H9 (cell line): ENCODE measurements at regions not wholly inside any gene's neighbourhood (a gene's known extent, or its start where the extent isn't known, plus 50 kb on each side); places are given as distances from the start of the nearest gene placed in this dataset.

Experiments used
- DNase-seq: peaks from one replicate; pipeline ENCODE4 v3.0.0-alpha.2; 2017
- H2AFZ ChIP-seq: one replicate; pipeline ENCODE4 v1.6.1; 2013; ENCODE audit warnings: mild to moderate bottlenecking, low read length, control low read depth, moderate library complexity
- H2AK5ac ChIP-seq: 2 replicates; pipeline ENCODE4 v1.6.1; 2013; ENCODE audit warnings: low read length, control low read depth, mixed read lengths; ENCODE audit not compliant: insufficient read length
- H2BK120ac ChIP-seq: one replicate; pipeline ENCODE4 v1.6.1; 2013; ENCODE audit warnings: low read depth, mild to moderate bottlenecking, low read length, control low read depth, inconsistent platforms; ENCODE audit not compliant: poor library complexity, severe bottlenecking
- H2BK12ac ChIP-seq: 2 replicates; pipeline ENCODE4 v1.6.1; 2013; ENCODE audit warnings: low read length, control low read depth, mixed read lengths, low read depth; ENCODE audit not compliant: insufficient read length
- H2BK15ac ChIP-seq: 2 replicates; pipeline ENCODE4 v1.6.1; 2013; ENCODE audit warnings: low read depth, low read length, control low read depth
- H2BK20ac ChIP-seq: one replicate; pipeline ENCODE4 v1.6.1; 2013; ENCODE audit warnings: low read depth, mild to moderate bottlenecking, low read length, control low read depth, inconsistent platforms; ENCODE audit not compliant: poor library complexity, severe bottlenecking
- H2BK5ac ChIP-seq: 2 replicates; pipeline ENCODE4 v1.6.1; 2013; ENCODE audit warnings: low read length, control low read depth, mixed read lengths; ENCODE audit not compliant: insufficient read length
- H3K14ac ChIP-seq: 2 replicates; pipeline ENCODE4 v1.6.1; 2013; ENCODE audit warnings: low read length, control low read depth; ENCODE audit not compliant: insufficient read depth
- H3K18ac ChIP-seq: 2 replicates; pipeline ENCODE4 v1.6.1; 2013; ENCODE audit warnings: low read depth, mild to moderate bottlenecking, mixed read lengths, low read length, control low read depth; ENCODE audit not compliant: insufficient read length
- H3K23ac ChIP-seq: 2 replicates; pipeline ENCODE4 v1.6.1; 2013; ENCODE audit warnings: low read length, control low read depth, mixed read lengths, low read depth; ENCODE audit not compliant: insufficient read length
- H3K23me2 ChIP-seq: 2 replicates; pipeline ENCODE4 v1.6.1; 2013; ENCODE audit warnings: low read depth, mild to moderate bottlenecking, mixed read lengths, low read length, control low read depth; ENCODE audit not compliant: insufficient read length, poor library complexity, severe bottlenecking
- H3K27ac ChIP-seq: 2 replicates; pipeline ENCODE4 v1.5.1; 2013; ENCODE audit warnings: low read length, control low read depth, mixed read lengths, low read depth; ENCODE audit not compliant: insufficient read length
- H3K27me3 ChIP-seq: 2 replicates; pipeline ENCODE4 v1.6.1; 2013; ENCODE audit warnings: low read length, control low read depth, inconsistent platforms; ENCODE audit not compliant: insufficient read depth
- H3K4ac ChIP-seq: 2 replicates; pipeline ENCODE4 v1.6.1; 2013; ENCODE audit warnings: low read depth, mild to moderate bottlenecking, control low read depth, inconsistent platforms, low read length, moderate library complexity
- H3K4me1 ChIP-seq: 2 replicates; pipeline ENCODE4 v1.6.1; 2013; ENCODE audit warnings: low read length, control low read depth, inconsistent platforms; ENCODE audit not compliant: insufficient read depth
- H3K4me2 ChIP-seq: 2 replicates; pipeline ENCODE4 v1.6.1; 2013; ENCODE audit warnings: low read length, control low read depth, mixed read lengths; ENCODE audit not compliant: insufficient read length, insufficient read depth
- H3K56ac ChIP-seq: 2 replicates; pipeline ENCODE4 v1.6.1; 2013; ENCODE audit warnings: low read depth, mild to moderate bottlenecking, mixed read lengths, low read length, control low read depth; ENCODE audit not compliant: insufficient read length
- H3K79me1 ChIP-seq: 2 replicates; pipeline ENCODE4 v1.6.1; 2013; ENCODE audit warnings: low read depth, mild to moderate bottlenecking, moderate library complexity, low read length, control low read depth, inconsistent platforms; ENCODE audit not compliant: insufficient read depth, poor library complexity, severe bottlenecking
- H3K79me2 ChIP-seq: 2 replicates; pipeline ENCODE4 v1.6.1; 2013; ENCODE audit warnings: low read length, control low read depth, inconsistent platforms; ENCODE audit not compliant: insufficient read depth
- H3K9ac ChIP-seq: 2 replicates; pipeline ENCODE4 v1.6.1; 2013; ENCODE audit warnings: low read length, control low read depth, mixed read lengths; ENCODE audit not compliant: insufficient read length; ENCODE audit errors: extremely low read depth
- H3K9me3 ChIP-seq: one replicate; pipeline ENCODE4 v1.6.1; 2013; ENCODE audit warnings: low read depth, low read length, inconsistent platforms; ENCODE audit not compliant: control insufficient read depth
- H3T11ph ChIP-seq: one replicate; pipeline ENCODE4 v1.6.1; 2013; ENCODE audit warnings: mild to moderate bottlenecking, low read length, control low read depth, inconsistent platforms
- H4K20me1 ChIP-seq: one replicate; pipeline ENCODE4 v1.6.1; 2013; ENCODE audit not compliant: control insufficient read depth, insufficient read length, insufficient read depth
- H4K5ac ChIP-seq: 2 replicates; pipeline ENCODE4 v1.6.1; 2013; ENCODE audit warnings: low read depth, mild to moderate bottlenecking, mixed read lengths, low read length, control low read depth; ENCODE audit not compliant: insufficient read length
- H4K8ac ChIP-seq: replicated peaks from 2 replicates; pipeline ENCODE4 v1.6.1; 2013; ENCODE audit warnings: low read length, control low read depth, mixed read lengths, low read depth; ENCODE audit not compliant: insufficient read length
- H4K91ac ChIP-seq: 2 replicates; pipeline ENCODE4 v1.6.1; 2013; ENCODE audit warnings: low read depth, mild to moderate bottlenecking, moderate library complexity, mixed read lengths, low read length, control low read depth; ENCODE audit not compliant: insufficient read length
- H3K27ac Mint-ChIP-seq, 3 experiments: 2 replicates in 2 of 3; 3 replicates in 1 of 3; pipeline ENCODE4 v1.8.0; 2020 to 2021; ENCODE audit warnings: mixed read lengths in 3 of 3, mild to moderate bottlenecking in 1 of 3, moderate library complexity in 1 of 3
- H3K27me3 Mint-ChIP-seq: 2 replicates; pipeline ENCODE4 v1.8.0; 2021; ENCODE audit warnings: low read depth, mild to moderate bottlenecking, moderate library complexity, mixed read lengths
- H3K36me3 Mint-ChIP-seq, 3 experiments: 2 replicates in 2 of 3; 3 replicates in 1 of 3; pipeline ENCODE4 v1.8.0; 2020 to 2021; ENCODE audit warnings: low read depth in 3 of 3, mixed read lengths in 3 of 3; ENCODE audit not compliant: insufficient read depth in 1 of 3
- H3K4me1 Mint-ChIP-seq, 2 experiments: 2 replicates each; pipeline ENCODE4 v1.8.0; 2020; ENCODE audit warnings: mixed read lengths in 2 of 2
- H3K4me3 Mint-ChIP-seq, 2 experiments: 2 replicates in 1 of 2; 3 replicates in 1 of 2; pipeline ENCODE4 v1.8.0; 2020 to 2021; ENCODE audit warnings: mild to moderate bottlenecking in 2 of 2, mixed read lengths in 2 of 2, moderate library complexity in 1 of 2
- H3K9me3 Mint-ChIP-seq, 2 experiments: 2 replicates in 1 of 2; 3 replicates in 1 of 2; pipeline ENCODE4 v1.8.0; 2020; ENCODE audit warnings: mild to moderate bottlenecking in 2 of 2, mixed read lengths in 2 of 2, moderate library complexity in 1 of 2
- WGBS: extraction: QIAGEN DNeasy Blood & Tissue Kit; methylation state at CpG from one replicate; pipeline ENCODE4 v1.1.7; 2013; ENCODE audit warnings: missing lambda C conversion rate, low lambda C conversion rate, mixed read lengths; ENCODE audit not compliant: insufficient read length; ENCODE audit errors: extremely low coverage; 5-methylcytosine and 5-hydroxymethylcytosine counted together
- TF ChIP-seq, protein P1 (sequence below): fragments of 200-600 bp; sonication (generic); conservative IDR thresholded peaks from 3 replicates; pipeline ENCODE4 v1.8.0; 2021; ENCODE audit warnings: antibody characterized with exemption, mild to moderate bottlenecking

DNA sequence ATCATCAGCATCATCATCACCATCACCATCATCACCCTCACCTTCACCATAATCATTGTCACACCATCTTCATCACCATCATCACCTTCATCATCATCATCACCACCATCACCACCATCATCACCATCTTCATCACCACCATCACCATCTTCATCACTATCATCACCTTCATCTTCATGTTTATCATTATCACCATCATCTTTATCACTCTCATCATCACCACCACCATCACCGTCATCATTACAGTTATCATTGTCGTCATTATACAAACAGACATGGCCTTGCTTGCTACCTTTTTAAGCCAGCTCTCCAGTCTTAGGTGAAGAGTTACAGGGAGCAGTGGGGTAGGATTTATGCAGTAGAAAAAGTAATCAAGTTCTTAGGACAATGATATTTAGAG is 114.9 kb downstream of the IRF8 start:
- TF ChIP-seq, protein P1, sequence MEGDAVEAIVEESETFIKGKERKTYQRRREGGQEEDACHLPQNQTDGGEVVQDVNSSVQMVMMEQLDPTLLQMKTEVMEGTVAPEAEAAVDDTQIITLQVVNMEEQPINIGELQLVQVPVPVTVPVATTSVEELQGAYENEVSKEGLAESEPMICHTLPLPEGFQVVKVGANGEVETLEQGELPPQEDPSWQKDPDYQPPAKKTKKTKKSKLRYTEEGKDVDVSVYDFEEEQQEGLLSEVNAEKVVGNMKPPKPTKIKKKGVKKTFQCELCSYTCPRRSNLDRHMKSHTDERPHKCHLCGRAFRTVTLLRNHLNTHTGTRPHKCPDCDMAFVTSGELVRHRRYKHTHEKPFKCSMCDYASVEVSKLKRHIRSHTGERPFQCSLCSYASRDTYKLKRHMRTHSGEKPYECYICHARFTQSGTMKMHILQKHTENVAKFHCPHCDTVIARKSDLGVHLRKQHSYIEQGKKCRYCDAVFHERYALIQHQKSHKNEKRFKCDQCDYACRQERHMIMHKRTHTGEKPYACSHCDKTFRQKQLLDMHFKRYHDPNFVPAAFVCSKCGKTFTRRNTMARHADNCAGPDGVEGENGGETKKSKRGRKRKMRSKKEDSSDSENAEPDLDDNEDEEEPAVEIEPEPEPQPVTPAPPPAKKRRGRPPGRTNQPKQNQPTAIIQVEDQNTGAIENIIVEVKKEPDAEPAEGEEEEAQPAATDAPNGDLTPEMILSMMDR = no peak
- H3K27me3 ChIP-seq = no peaks in the 10 kb centered on the region
- H3K4me3 Mint-ChIP-seq = no peak overlapping the region
- no peak overlapping the region for H2BK12ac ChIP-seq
- H3K14ac ChIP-seq = no peak overlapping the region
- H2AFZ ChIP-seq = no peak overlapping the region
- no peak overlapping the region for H4K5ac ChIP-seq
- H3K36me3 Mint-ChIP-seq = peaks cover 3 to 5% (median 3%) of the 10 kb centered on the region in 3 experiments; a peak in 4 of 7 replicates
- no peaks in the 10 kb centered on the region for H3K23me2 ChIP-seq
- H3K27me3 Mint-ChIP-seq = peaks cover 33% of the 10 kb centered on the region
- H3T11ph ChIP-seq = no peak overlapping the region
- H3K27ac ChIP-seq = no peak overlapping the region
- no peak overlapping the region for H3K9ac ChIP-seq
- no peak overlapping the region for H3K23ac ChIP-seq
- H2BK120ac ChIP-seq = no peak overlapping the region
- no peaks in the 10 kb centered on the region for H3K4me1 Mint-ChIP-seq
- H3K56ac ChIP-seq = no peak overlapping the region
- H3K79me1 ChIP-seq = no peaks in the 10 kb centered on the region
- DNase-seq = no peak
- no peak overlapping the region for H4K91ac ChIP-seq
- H3K4me2 ChIP-seq = no peak overlapping the region
- no peaks in the 10 kb centered on the region for H3K9me3 ChIP-seq
- H4K20me1 ChIP-seq = no peaks in the 10 kb centered on the region
- H3K4me1 ChIP-seq = no peaks in the 10 kb centered on the region
- no peak overlapping the region for H3K18ac ChIP-seq
- H2BK20ac ChIP-seq = no peak overlapping the region
- no peak overlapping the region for H3K4ac ChIP-seq
- no peak overlapping the region for H2BK15ac ChIP-seq
- H3K79me2 ChIP-seq = no peaks in the 10 kb centered on the region
- no peak overlapping the region for H3K27ac Mint-ChIP-seq
- H2BK5ac ChIP-seq = no peak overlapping the region
- no CpG with 5 or more reads among the region's 2 CpGs for WGBS
- H4K8ac ChIP-seq = no peak overlapping the region
- H2AK5ac ChIP-seq = no peak overlapping the region
- H3K9me3 Mint-ChIP-seq = peaks cover 7 to 8% of the 10 kb centered on the region in 2 experiments
